Common myeloid progenitor, CD34-positive (primary cell): ENCODE measurements at regions not wholly inside any gene's neighbourhood (a gene's known extent, or its start where the extent isn't known, plus 50 kb on each side); places are given as distances from the start of the nearest gene placed in this dataset.
A peak's percentile ranks its signal among the peaks of the same experiment; 100 is the strongest.

Experiments used
- CTCF ChIA-PET: fragments of 350-600 bp; sonication (Branson Sonifier 250); formaldehyde crosslinking; loops from one replicate; lab custom pipeline; 2021; ENCODE audit warnings: antibody characterized with exemption; lab: Charles Lee
- POLR2A ChIA-PET: fragments of 350-600 bp; sonication (Branson Sonifier 250); formaldehyde crosslinking; loops from one replicate; lab custom pipeline; 2021; ENCODE audit warnings: antibody characterized with exemption; lab: Charles Lee
- DNase-seq, 3 donors: peaks; one replicate each; pipeline versions ENCODE4 v3.0.0 to v3.0.0-alpha.2; 2013
- H3K27ac ChIP-seq, 2 experiments: 1 replicate in 1 of 2; 2 replicates in 1 of 2; pipeline ENCODE4 v1.7.0; 2013; ENCODE audit warnings: inconsistent platforms in 2 of 2, low read length in 2 of 2, mild to moderate bottlenecking in 2 of 2, low read depth in 1 of 2, moderate library complexity in 1 of 2; ENCODE audit not compliant: severe bottlenecking in 2 of 2, insufficient read depth in 1 of 2, poor library complexity in 1 of 2
- H3K27me3 ChIP-seq, 5 experiments: replicated peaks in 2 of 5; 1 replicate in 3 of 5; 2 replicates in 2 of 5; pipeline versions ENCODE4 v1.6.1 to v1.7.0; 2013; ENCODE audit warnings: low read length in 4 of 5, mild to moderate bottlenecking in 2 of 5, moderate library complexity in 2 of 5, inconsistent platforms in 1 of 5; ENCODE audit not compliant: insufficient read depth in 5 of 5, control insufficient read depth in 4 of 5
- H3K36me3 ChIP-seq, 4 experiments: 1 replicate in 2 of 4; 2 replicates in 2 of 4; pipeline versions ENCODE4 v1.6.1 to v1.7.0; 2013; ENCODE audit warnings: low read length in 3 of 4, control low read depth in 1 of 4, mild to moderate bottlenecking in 1 of 4; ENCODE audit not compliant: control insufficient read depth in 4 of 4, insufficient read depth in 4 of 4
- H3K4me1 ChIP-seq, 4 experiments: 1 replicate in 3 of 4; 2 replicates in 1 of 4; pipeline versions ENCODE4 v1.6.1 to v1.7.1; 2013; ENCODE audit warnings: low read length in 3 of 4, mild to moderate bottlenecking in 3 of 4, control low read depth in 1 of 4, inconsistent platforms in 1 of 4, moderate library complexity in 1 of 4; ENCODE audit not compliant: control insufficient read depth in 4 of 4, insufficient read depth in 4 of 4; ENCODE audit errors: control extremely low read depth in 1 of 4
- H3K4me3 ChIP-seq, 7 experiments: 1 replicate in 4 of 7; 2 replicates in 3 of 7; pipeline versions ENCODE4 v1.5.1 to v1.7.0; 2013; ENCODE audit warnings: mild to moderate bottlenecking in 7 of 7, low read length in 6 of 7, moderate library complexity in 6 of 7, inconsistent platforms in 2 of 7, low read depth in 2 of 7, control low read depth in 1 of 7; ENCODE audit not compliant: insufficient read depth in 4 of 7, control insufficient read depth in 1 of 7; ENCODE audit errors: extremely low read depth in 1 of 7
- H3K9me3 ChIP-seq, 5 experiments: 1 replicate in 4 of 5; 2 replicates in 1 of 5; pipeline versions ENCODE4 v1.6.1 to v1.7.1; 2013; ENCODE audit warnings: low read length in 4 of 5, mild to moderate bottlenecking in 2 of 5, inconsistent platforms in 1 of 5, low read depth in 1 of 5, moderate library complexity in 1 of 5; ENCODE audit not compliant: control insufficient read depth in 4 of 5, insufficient read depth in 2 of 5; ENCODE audit errors: control extremely low read depth in 1 of 5
- WGBS: methylation state at CpG from one replicate; pipeline ENCODE4 v1.1.5; 2013; ENCODE audit not compliant: insufficient coverage; 5-methylcytosine and 5-hydroxymethylcytosine counted together

DNA sequence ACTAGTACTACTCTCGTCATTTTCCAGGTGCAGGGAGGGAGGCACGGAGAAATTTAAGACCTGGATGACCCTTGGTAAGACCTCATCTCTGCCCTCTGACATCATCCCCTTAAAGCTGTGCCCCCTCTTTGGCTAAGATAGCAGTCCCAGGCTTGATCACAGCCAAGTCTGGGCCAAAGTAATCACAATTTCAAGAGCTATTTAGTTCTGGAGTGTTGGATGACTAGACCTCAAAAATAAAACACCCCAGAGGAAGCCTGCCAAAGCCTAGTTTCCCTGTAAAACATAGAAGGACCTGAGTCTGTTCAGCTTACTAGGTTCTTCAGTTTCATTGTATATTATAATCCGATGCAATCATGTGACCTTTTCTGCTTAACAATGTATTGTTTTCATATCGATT lies 144.6 kb upstream of the ARHGEF9 start:
- POLR2A ChIA-PET = no interaction called here
- peaks cover 0 to 2% (median 0%) of the 10 kb centered on the region in 5 experiments for H3K9me3 ChIP-seq
- 82% methylated on average over 3 of the region's 4 CpGs for WGBS
- no peaks in the 10 kb centered on the region for H3K4me1 ChIP-seq
- H3K27ac ChIP-seq = no peak overlapping the region
- CTCF ChIA-PET = no interaction called here
- no peaks in the 10 kb centered on the region for H3K36me3 ChIP-seq
- H3K4me3 ChIP-seq = no peak overlapping the region
- DNase-seq = no peak
- no peaks in the 10 kb centered on the region for H3K27me3 ChIP-seq

DNA sequence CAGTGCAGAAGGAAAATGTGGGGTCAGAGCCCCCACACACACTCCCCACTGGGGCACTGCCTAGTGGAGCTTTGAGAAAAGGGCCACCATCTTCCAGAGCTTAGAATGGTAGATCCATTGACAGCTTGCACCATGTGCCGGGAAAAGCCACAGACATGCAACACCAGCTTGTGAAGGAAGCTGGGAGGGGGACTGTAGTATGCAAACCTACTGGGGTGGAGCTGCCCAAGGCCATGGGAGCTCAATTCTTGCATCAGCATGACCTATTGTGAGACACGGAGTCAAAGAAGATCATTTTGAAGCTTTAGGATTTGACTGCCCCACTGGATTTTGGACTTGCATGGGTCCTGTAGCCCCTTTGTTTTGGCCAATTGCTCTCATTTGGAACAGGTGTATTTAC lies 142.8 kb upstream of the ARHGEF9 start:
- POLR2A ChIA-PET = no interaction called here
- CTCF ChIA-PET = no interaction called here
- no peaks in the 10 kb centered on the region for H3K36me3 ChIP-seq

DNA sequence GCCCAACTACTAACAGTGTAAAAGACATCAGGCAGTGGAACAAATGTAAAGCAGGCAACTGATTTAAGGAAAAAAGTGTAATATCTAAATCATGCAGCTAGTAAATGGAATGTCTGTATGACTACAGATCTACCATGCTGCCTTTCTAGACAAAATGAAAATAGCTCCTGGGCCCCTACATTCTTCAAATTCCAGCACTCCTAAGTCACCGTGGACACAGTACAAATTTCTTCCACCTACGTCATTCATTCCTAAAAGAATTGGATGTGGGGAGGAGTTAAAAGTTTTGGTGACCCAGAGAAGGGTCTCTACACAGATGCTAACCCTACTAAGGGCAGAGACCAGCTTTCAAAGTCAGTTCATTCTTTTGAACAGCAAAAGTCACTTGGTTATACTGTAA lies 137.2 kb upstream of the ARHGEF9 start:
- Histone ChIP-seq H3K27me3 (no peaks in the 10 kb centered on the region), H3K27ac (no peak overlapping the region), H3K4me3 (no peak overlapping the region)

More for the DNA sequence above, 142.8 kb upstream of the ARHGEF9 start:
- Histone ChIP-seq H3K4me3 (no peak overlapping the region), H3K27ac (no peak overlapping the region), H3K9me3 (peaks cover 0 to 2% (median 0%) of the 10 kb centered on the region in 5 experiments), H3K4me1 (no peaks in the 10 kb centered on the region), H3K27me3 (no peaks in the 10 kb centered on the region)
- no peak for DNase-seq
- WGBS = 86% methylated on average over 2 of the region's 2 CpGs

DNA sequence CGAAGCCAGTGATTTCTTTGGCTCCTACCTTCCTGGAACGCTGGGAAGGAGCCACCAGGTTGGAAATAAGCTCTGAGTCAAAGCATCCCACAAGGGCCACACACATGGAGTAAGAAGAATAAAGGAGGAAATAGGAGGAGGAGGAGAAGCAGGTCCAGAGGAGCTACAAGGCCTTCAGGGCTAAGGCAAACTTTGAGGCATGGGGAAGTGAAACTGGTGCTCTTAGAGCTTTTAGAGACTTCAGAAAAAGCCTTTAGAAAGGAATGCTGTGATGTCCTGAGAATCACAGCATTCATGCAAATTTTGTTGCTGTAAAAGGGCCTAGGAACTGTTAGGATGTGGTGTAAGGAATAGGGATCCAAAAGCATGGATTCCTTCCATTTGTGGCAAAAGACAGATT lies 135.9 kb upstream of the ARHGEF9 start:
- Histone ChIP-seq H3K4me1 (no peaks in the 10 kb centered on the region), H3K27me3 (no peaks in the 10 kb centered on the region), H3K4me3 (no peak overlapping the region), H3K36me3 (no peaks in the 10 kb centered on the region), H3K27ac (no peak overlapping the region), H3K9me3 (peaks cover 0 to 3% (median 2%) of the 10 kb centered on the region in 5 experiments)
- ChIA-PET CTCF (no interaction called here), POLR2A (no interaction called here)
- 71% methylated on average over 1 of the region's 2 CpGs for WGBS
- DNase-seq = no peak

More for the DNA sequence above, 137.2 kb upstream of the ARHGEF9 start:
- no CpG with 5 or more reads among the region's 2 CpGs for WGBS
- Histone ChIP-seq H3K4me1 (no peaks in the 10 kb centered on the region), H3K9me3 (peaks cover 0 to 3% (median 0%) of the 10 kb centered on the region in 5 experiments), H3K36me3 (no peaks in the 10 kb centered on the region)
- DNase-seq = no peak
- POLR2A ChIA-PET = no interaction called here
- CTCF ChIA-PET = no interaction called here

DNA sequence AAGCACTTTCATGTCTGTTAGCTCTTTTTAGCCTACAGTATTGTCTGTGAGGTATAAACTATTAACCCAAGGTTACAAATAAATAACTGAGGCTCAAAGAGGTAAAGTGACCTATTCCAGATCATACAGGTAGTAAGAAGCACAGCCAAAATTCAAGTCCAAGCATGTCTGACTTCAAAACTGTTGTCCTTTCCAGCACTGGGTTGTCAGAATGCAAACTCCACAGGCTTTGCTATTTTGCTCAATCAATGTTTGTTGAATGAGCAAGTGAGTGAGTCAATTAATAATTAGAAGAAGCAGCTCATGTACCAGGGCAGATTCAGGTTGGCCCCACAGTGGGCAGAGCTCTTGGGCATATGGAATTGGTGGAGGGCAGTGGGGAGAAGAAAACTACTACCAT lies 134.1 kb upstream of the ARHGEF9 start:
- no peaks in the 10 kb centered on the region for H3K36me3 ChIP-seq
- ChIA-PET POLR2A (no interaction called here), CTCF (no interaction called here)
- no peak overlapping the region for H3K4me3 ChIP-seq
- no peak for DNase-seq
- no peaks in the 10 kb centered on the region for H3K4me1 ChIP-seq
- no peak overlapping the region for H3K27ac ChIP-seq
- H3K9me3 ChIP-seq = peaks cover 0 to 6% (median 4%) of the 10 kb centered on the region in 5 experiments
- H3K27me3 ChIP-seq = no peaks in the 10 kb centered on the region

DNA sequence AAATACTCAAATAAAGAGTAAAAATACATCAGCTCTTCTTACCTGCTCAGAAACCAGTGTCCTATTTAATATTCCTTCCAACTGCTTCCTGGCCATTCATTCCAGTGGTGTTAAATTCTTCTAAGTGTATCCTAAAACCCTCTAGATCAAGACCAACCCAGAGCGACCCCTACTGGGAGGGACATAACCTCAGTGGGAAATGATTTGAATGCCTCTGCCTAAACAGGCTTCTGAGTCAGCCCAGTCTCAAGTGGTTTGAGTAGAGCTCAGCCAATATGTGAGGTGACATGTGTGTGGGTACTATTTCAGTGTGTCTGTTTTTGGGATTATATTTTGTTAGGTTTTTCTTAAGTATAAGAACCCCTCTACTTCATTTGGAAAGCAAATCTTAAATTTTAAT lies 133.6 kb upstream of the ARHGEF9 start:
- H3K9me3 ChIP-seq = peaks cover 0 to 10% (median 8%) of the 10 kb centered on the region in 5 experiments
- H3K27ac ChIP-seq = no peak overlapping the region
- H3K36me3 ChIP-seq = no peaks in the 10 kb centered on the region
- POLR2A ChIA-PET = no interaction called here
- H3K27me3 ChIP-seq = no peaks in the 10 kb centered on the region
- DNase-seq = peak in 2 of 3 donors; percentile 1 to 2
- WGBS = 0% methylated on average over 1 of the region's 1 CpG
- CTCF ChIA-PET = no interaction called here
- H3K4me1 ChIP-seq = no peaks in the 10 kb centered on the region
- no peak overlapping the region for H3K4me3 ChIP-seq

DNA sequence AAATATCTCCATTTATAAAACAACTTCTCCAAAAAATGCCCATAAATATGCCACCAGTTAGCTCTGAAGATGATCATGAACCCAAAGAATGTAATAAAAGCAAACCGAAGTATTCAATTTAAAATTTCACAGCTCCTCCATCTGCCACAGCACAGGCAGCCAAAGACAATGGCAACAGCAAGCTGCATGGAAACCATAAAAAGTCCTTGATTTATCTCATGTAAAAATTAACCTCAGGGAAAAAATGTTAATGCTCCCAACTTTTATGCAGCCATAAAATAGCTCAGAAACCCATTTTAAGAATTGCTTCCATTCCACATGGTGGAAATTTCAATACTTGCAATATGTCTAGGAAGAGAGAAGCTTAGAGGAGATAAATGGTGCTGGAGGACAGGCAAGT lies 132.3 kb upstream of the ARHGEF9 start:
- Histone ChIP-seq H3K4me1 (no peaks in the 10 kb centered on the region), H3K27me3 (no peaks in the 10 kb centered on the region), H3K36me3 (no peaks in the 10 kb centered on the region), H3K9me3 (peaks cover 0 to 12% (median 8%) of the 10 kb centered on the region in 5 experiments), H3K27ac (no peak overlapping the region), H3K4me3 (no peak overlapping the region)
- no peak for DNase-seq
- 89% methylated on average over 1 of the region's 1 CpG for WGBS
- POLR2A ChIA-PET = no interaction called here
- CTCF ChIA-PET = no interaction called here
